ENCODE measurements at regions not wholly inside any gene's neighbourhood (a gene's known extent, or its start where the extent isn't known, plus 50 kb on each side); places are given as distances from the start of the nearest gene placed in this dataset.

GRCh38 chr16:51884773-51885172 lies 662.2 kb downstream of the TOX3 start:
- no peak overlapping the region for H3K4me3 ChIP-seq
- ATAC-seq (no peak), DNase-seq (no peak)
- 88 to 90% methylated on average over 2 of the region's 2 CpGs for WGBS, 2 donors
- TF ChIP-seq POLR2A (IDR thresholded peaks at IDR 0.05): no peak
- TF ChIP-seq CTCF (IDR thresholded peaks at IDR 0.05): no peak
- intact Hi-C loops (cut with DNase I): no loop called here
- no peak overlapping the region for H3K27ac ChIP-seq
- H3K36me3 ChIP-seq (replicated peaks in 1 of 2; ENCODE audit: insufficient read depth in 1 of 2, low read depth in 2 of 2): no peaks in the 10 kb centered on the region
- no peaks in the 10 kb centered on the region for H3K9me3 ChIP-seq
- H3K4me1 ChIP-seq: no peaks in the 10 kb centered on the region
- H3K27me3 ChIP-seq: no peaks in the 10 kb centered on the region

GRCh38 chr16:51881731-51882130 lies 665.2 kb downstream of the TOX3 start:
- Histone ChIP-seq H3K4me3 (no peak overlapping the region), H3K9me3 (no peaks in the 10 kb centered on the region), H3K27ac (no peak overlapping the region), H3K4me1 (no peaks in the 10 kb centered on the region), H3K27me3 (no peaks in the 10 kb centered on the region), H3K36me3 (replicated peaks in 1 of 2; ENCODE audit: insufficient read depth in 1 of 2, low read depth in 2 of 2) (no peaks in the 10 kb centered on the region)
- intact Hi-C loops (cut with DNase I): no loop called here
- ATAC-seq: no peak
- TF ChIP-seq POLR2A (IDR thresholded peaks at IDR 0.05): no peak
- TF ChIP-seq CTCF (IDR thresholded peaks at IDR 0.05): no peak
- DNase-seq: no peak
- WGBS, 2 donors: 90 to 98% methylated on average over 3 of the region's 3 CpGs

- intact Hi-C loops (cut with DNase I): no loop called here
- Histone ChIP-seq H3K27ac (no peak overlapping the region), H3K4me1 (no peaks in the 10 kb centered on the region), H3K27me3 (no peaks in the 10 kb centered on the region), H3K9me3 (no peaks in the 10 kb centered on the region), H3K4me3 (no peak overlapping the region), H3K36me3 (replicated peaks in 1 of 2; ENCODE audit: insufficient read depth in 1 of 2, low read depth in 2 of 2) (no peaks in the 10 kb centered on the region)
- WGBS, 2 donors: 53 to 57% methylated on average over 4 of the region's 4 CpGs
- ATAC-seq: no peak
- DNase-seq: no peak
- no peak for TF ChIP-seq CTCF (IDR thresholded peaks at IDR 0.05)
- TF ChIP-seq POLR2A (IDR thresholded peaks at IDR 0.05): no peak
Observed at GRCh38 chr16:51880776-51881175, 666.2 kb downstream of the TOX3 start.

- WGBS, 2 donors: 47 to 49% methylated on average over 5 of the region's 5 CpGs
- H3K4me1 ChIP-seq: no peaks in the 10 kb centered on the region
- H3K9me3 ChIP-seq: no peaks in the 10 kb centered on the region
- no peak for TF ChIP-seq POLR2A (IDR thresholded peaks at IDR 0.05)
- TF ChIP-seq CTCF (IDR thresholded peaks at IDR 0.05): no peak
- no peak overlapping the region for H3K4me3 ChIP-seq
- DNase-seq (no peak), ATAC-seq (no peak)
- H3K27ac ChIP-seq: no peak overlapping the region
- H3K36me3 ChIP-seq (replicated peaks in 1 of 2; ENCODE audit: insufficient read depth in 1 of 2, low read depth in 2 of 2): no peaks in the 10 kb centered on the region
- H3K27me3 ChIP-seq: no peaks in the 10 kb centered on the region
- intact Hi-C loops (cut with DNase I): no loop called here
Observed at GRCh38 chr16:51877686-51878085, 669.3 kb downstream of the TOX3 start.

GRCh38 chr16:51876934-51877333 lies 670.0 kb downstream of the TOX3 start:
- no peak overlapping the region for H3K4me3 ChIP-seq
- ATAC-seq: no peak
- WGBS, 2 donors: 46 to 64% methylated on average over 3 of the region's 3 CpGs
- no peak for DNase-seq
- intact Hi-C loops (cut with DNase I): no loop called here
- no peak for TF ChIP-seq POLR2A (IDR thresholded peaks at IDR 0.05)
- TF ChIP-seq CTCF (IDR thresholded peaks at IDR 0.05): no peak
- H3K36me3 ChIP-seq (replicated peaks in 1 of 2; ENCODE audit: insufficient read depth in 1 of 2, low read depth in 2 of 2): no peaks in the 10 kb centered on the region
- no peaks in the 10 kb centered on the region for H3K9me3 ChIP-seq
- no peak overlapping the region for H3K27ac ChIP-seq
- H3K4me1 ChIP-seq: no peaks in the 10 kb centered on the region
- H3K27me3 ChIP-seq: no peaks in the 10 kb centered on the region
